Testis (tissue), 2 donors: ENCODE measurements at regions not wholly inside any gene's neighbourhood (a gene's known extent, or its start where the extent isn't known, plus 50 kb on each side); places are given as distances from the start of the nearest gene placed in this dataset.

Experiments
- CTCF ChIP-seq, 3 experiments: fragments of 450-650 bp in 2 of 3; fragments of 200-600 bp in 1 of 3; sonication (generic) in 1 of 3; IDR thresholded peaks; one replicate each; pipeline ENCODE4 v1.5.1; 2016 to 2019; ENCODE audit warnings: antibody characterized with exemption in 3 of 3, mild to moderate bottlenecking in 2 of 3, moderate library complexity in 1 of 3
- POLR2A ChIP-seq: fragments of 450-650 bp; IDR thresholded peaks from one replicate; pipeline ENCODE4 v1.6.1; 2017; ENCODE audit warnings: antibody characterized with exemption, mild to moderate bottlenecking, moderate library complexity

- no peak for TF ChIP-seq POLR2A
- TF ChIP-seq CTCF (IDR thresholded peaks at IDR 0.05): no peak
These were observed 124.5 kb downstream of the TLE3 start for GRCh38 chr15:69973102-69973714.
